ENCODE measurements at regions not wholly inside any gene's neighbourhood (a gene's known extent, or its start where the extent isn't known, plus 50 kb on each side); places are given as distances from the start of the nearest gene placed in this dataset.
"Not testable (repeated sequence)": the region's sequence is repeated elsewhere in the genome, so short reads cannot be mapped to it uniquely, and the experiment has no call there.

DNA sequence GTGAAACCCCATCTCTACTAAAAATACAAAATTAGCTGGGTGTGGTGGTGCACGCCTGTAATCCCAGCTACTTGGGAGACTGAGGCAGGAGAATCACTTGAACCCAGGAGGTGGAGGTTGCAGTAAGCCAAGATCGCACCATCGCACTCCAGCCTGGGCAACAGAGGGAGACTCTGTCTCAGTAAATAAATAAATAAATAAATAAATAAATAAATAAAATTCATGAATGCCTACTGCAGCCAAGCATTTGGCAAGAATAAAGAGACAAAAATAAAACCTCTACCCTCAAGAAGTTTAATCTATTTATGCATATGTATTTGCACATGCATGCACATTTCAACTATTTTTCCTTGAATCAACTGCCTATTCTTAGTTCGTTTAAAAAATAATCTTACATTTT, 144.0 kb upstream of the KRAS start:
- not testable (repeated sequence) for H3K4me3 ChIP-seq; H3K4me1 ChIP-seq (replicated peaks); DNase-seq (ENCODE audit: low read depth in 1 of 2, low spot score in 2 of 2); H3K9me3 ChIP-seq (replicated peaks); H3K27me3 ChIP-seq (replicated peaks); H3K36me3 ChIP-seq; H3K27ac ChIP-seq

GRCh38 chr12:25394025-25394424, 143.3 kb upstream of the KRAS start:
- no peak overlapping the region for H3K27ac ChIP-seq
- no peaks in the 10 kb centered on the region for H3K36me3 ChIP-seq
- H3K27me3 ChIP-seq (replicated peaks) = no peaks in the 10 kb centered on the region
- DNase-seq (ENCODE audit: low read depth in 1 of 2, low spot score in 2 of 2) = no peak
- no peak overlapping the region for H3K4me3 ChIP-seq
- H3K9me3 ChIP-seq (replicated peaks) = no peaks in the 10 kb centered on the region
- no peaks in the 10 kb centered on the region for H3K4me1 ChIP-seq (replicated peaks)

- not testable (repeated sequence) for H3K4me1 ChIP-seq (replicated peaks); H3K36me3 ChIP-seq; H3K9me3 ChIP-seq (replicated peaks); H3K27me3 ChIP-seq (replicated peaks); DNase-seq (ENCODE audit: low read depth in 1 of 2, low spot score in 2 of 2); H3K27ac ChIP-seq; H3K4me3 ChIP-seq
Observed at GRCh38 chr12:25391346-25391745, 140.6 kb upstream of the KRAS start.

DNA sequence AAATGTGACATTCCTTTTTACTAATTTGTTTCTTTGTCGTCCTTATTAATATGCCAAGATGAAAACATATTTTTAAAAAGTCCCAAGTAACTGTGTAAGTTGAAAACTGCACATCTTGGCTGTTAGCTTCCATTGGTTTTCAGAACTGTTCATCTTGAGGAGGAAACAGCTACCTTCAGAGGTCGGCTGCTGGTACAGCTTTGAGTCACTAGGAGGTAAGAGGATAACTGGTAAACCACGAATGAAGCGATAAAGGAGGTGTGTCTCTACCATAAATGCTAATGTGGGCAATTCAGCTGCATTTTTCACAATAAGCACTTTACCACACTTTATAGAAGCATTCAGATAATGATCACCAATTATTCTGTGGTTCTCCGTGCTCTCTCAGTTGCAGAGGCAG, 137.5 kb upstream of the KRAS start:
- Histone ChIP-seq H3K27me3 (replicated peaks) (no peaks in the 10 kb centered on the region), H3K4me1 (replicated peaks) (peaks cover 14% of the 10 kb centered on the region), H3K36me3 (no peaks in the 10 kb centered on the region), H3K4me3 (no peak overlapping the region), H3K27ac (no peak overlapping the region), H3K9me3 (replicated peaks) (no peaks in the 10 kb centered on the region)
- DNase-seq (ENCODE audit: low read depth in 1 of 2, low spot score in 2 of 2) = no peak

GRCh38 chr12:25387732-25388050, 137.0 kb upstream of the KRAS start:
- no peak for DNase-seq (ENCODE audit: low read depth in 1 of 2, low spot score in 2 of 2)
- Histone ChIP-seq H3K27me3 (replicated peaks) (no peaks in the 10 kb centered on the region), H3K27ac (no peak overlapping the region), H3K9me3 (replicated peaks) (no peaks in the 10 kb centered on the region), H3K4me1 (replicated peaks) (peaks cover 14% of the 10 kb centered on the region), H3K4me3 (no peak overlapping the region), H3K36me3 (no peaks in the 10 kb centered on the region)

DNA sequence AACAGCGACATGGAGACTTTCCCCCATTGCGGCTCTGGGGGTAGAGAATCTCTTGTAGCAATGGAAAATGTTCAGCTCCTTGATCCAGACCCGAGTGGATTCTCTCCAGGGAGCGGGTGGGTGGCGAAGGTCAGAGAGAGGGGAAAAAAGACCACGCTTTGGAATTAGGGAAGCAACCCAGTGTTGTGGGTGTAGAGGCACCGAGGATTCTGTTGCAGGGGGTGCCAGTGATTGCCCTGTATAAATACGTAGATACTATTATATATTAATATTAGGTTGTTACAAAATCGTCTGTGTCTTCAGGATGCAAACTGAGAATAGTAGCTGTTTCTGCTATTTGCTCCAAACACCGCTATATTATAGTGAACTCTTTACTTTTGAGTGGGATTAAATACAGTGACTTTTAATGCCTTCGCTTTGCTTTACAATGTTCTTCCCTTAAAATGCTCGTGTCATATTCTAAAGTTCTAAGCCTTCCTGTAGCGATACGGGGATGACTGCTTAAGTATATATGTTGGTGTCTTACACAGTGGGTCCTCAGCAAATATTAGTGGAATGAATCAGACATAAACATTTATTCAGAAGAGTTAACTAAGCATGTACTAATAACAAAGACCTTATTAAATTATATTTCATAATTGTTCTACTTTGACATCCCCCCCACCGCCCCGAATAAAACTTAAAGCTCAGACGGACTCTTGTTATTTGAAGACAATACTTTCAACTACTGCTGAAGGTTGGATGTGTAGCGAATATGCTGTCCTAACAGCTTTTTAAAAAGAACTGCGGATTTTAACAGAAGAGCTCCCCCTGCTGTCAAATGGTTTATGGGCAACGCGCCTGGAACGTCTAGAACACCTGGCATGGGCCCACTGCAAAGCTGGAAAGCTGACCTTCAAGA, 136.4 kb upstream of the KRAS start:
- no peaks in the 10 kb centered on the region for H3K27me3 ChIP-seq (replicated peaks)
- no peaks in the 10 kb centered on the region for H3K9me3 ChIP-seq (replicated peaks)
- peaks cover 14% of the 10 kb centered on the region for H3K4me1 ChIP-seq (replicated peaks)
- peak; percentile 70 to 83 for DNase-seq (ENCODE audit: low read depth in 1 of 2, low spot score in 2 of 2)
- H3K27ac ChIP-seq = peak overlapping the region; percentile 100
- H3K36me3 ChIP-seq = no peaks in the 10 kb centered on the region
- H3K4me3 ChIP-seq = peak overlapping the region; percentile 50

- Histone ChIP-seq H3K9me3 (replicated peaks) (no peaks in the 10 kb centered on the region), H3K4me1 (replicated peaks) (peaks cover 14% of the 10 kb centered on the region), H3K27ac (peak overlapping the region; percentile 100), H3K36me3 (no peaks in the 10 kb centered on the region), H3K4me3 (peak overlapping the region; percentile 50), H3K27me3 (replicated peaks) (no peaks in the 10 kb centered on the region)
- DNase-seq (ENCODE audit: low read depth in 1 of 2, low spot score in 2 of 2) = no peak
Observed at GRCh38 chr12:25384893-25385248, 134.1 kb upstream of the KRAS start.

GRCh38 chr12:25384038-25384892, 133.5 kb upstream of the KRAS start:
- Histone ChIP-seq H3K9me3 (replicated peaks) (no peaks in the 10 kb centered on the region), H3K4me1 (replicated peaks) (peaks cover 14% of the 10 kb centered on the region), H3K27me3 (replicated peaks) (no peaks in the 10 kb centered on the region), H3K4me3 (peak overlapping the region; percentile 50), H3K27ac (peak overlapping the region; percentile 100), H3K36me3 (no peaks in the 10 kb centered on the region)
- no peak for DNase-seq (ENCODE audit: low read depth in 1 of 2, low spot score in 2 of 2)

DNA sequence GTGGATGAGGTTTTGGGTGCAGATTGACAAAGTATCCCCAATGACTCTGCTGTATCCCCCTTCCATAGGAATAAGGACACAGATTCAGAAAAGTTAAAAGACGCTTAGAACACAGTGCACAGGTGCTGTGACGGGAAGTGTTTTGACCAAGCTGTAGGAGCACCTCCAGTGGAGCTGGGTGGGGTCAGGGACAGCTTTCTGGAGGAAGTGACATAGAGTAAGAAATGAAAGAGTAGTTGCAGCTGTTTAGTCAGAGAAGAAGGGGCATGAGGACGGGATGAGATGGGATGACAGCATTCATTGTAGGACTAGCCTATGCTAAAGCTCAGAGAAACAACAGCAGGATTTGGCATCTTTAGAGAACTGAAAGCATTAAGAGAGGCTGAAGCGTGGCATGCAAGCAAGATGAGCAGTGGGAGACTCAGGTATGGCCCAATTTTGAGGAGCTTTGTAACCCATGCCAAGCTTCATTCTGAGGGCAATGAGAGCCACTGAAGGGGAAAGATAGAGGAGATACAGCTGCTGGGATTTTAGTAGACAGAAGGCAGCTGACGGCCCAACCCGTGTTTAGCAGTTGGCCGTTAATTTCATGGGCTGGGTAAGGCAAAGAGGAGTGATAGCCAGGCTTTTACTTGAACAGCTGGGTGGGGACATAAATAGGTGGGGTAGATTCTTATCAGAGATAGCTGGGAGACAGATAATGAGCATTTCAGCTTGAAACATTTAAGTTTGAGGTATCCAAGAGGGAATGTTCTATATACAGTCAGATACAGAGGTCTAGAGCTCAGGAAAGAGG, 131.8 kb upstream of the KRAS start:
- H3K27me3 ChIP-seq (replicated peaks) = no peaks in the 10 kb centered on the region
- no peak overlapping the region for H3K4me3 ChIP-seq
- no peak overlapping the region for H3K27ac ChIP-seq
- peaks cover 19% of the 10 kb centered on the region for H3K4me1 ChIP-seq (replicated peaks)
- no peaks in the 10 kb centered on the region for H3K9me3 ChIP-seq (replicated peaks)
- H3K36me3 ChIP-seq = no peaks in the 10 kb centered on the region
- no peak for DNase-seq (ENCODE audit: low read depth in 1 of 2, low spot score in 2 of 2)

GRCh38 chr12:25377469-25378177, 126.9 kb upstream of the KRAS start:
- peak in 1 of 2 experiments; percentile 14 for DNase-seq (ENCODE audit: low read depth in 1 of 2, low spot score in 2 of 2)
- no peak overlapping the region for H3K27ac ChIP-seq
- H3K4me3 ChIP-seq = no peak overlapping the region
- H3K9me3 ChIP-seq (replicated peaks) = no peaks in the 10 kb centered on the region
- no peaks in the 10 kb centered on the region for H3K27me3 ChIP-seq (replicated peaks)
- peaks cover 6% of the 10 kb centered on the region for H3K4me1 ChIP-seq (replicated peaks)
- no peaks in the 10 kb centered on the region for H3K36me3 ChIP-seq

DNA sequence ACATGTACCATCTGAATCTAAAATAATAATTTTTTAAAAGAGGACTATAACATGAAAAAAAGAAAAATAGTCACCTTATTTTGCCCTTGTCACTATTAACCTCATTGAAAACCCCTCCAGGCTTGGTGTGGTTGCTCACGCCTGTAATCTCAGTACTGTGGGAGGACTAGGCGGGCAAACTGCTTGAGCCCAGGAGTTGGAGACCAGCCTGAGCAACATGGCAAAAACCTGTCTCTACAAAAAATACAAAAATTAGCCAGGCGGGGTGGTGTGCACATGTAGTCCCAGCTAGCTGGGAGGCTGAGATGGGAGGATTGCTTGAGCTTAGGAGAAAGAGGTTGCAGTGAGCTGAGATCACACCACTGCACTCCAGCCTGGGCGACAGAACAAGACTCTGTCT, 126.3 kb upstream of the KRAS start:
- H3K9me3 ChIP-seq (replicated peaks) = no peaks in the 10 kb centered on the region
- H3K4me3 ChIP-seq = no peak overlapping the region
- no peak overlapping the region for H3K27ac ChIP-seq
- H3K36me3 ChIP-seq = no peaks in the 10 kb centered on the region
- peaks cover 6% of the 10 kb centered on the region for H3K4me1 ChIP-seq (replicated peaks)
- no peak for DNase-seq (ENCODE audit: low read depth in 1 of 2, low spot score in 2 of 2)
- H3K27me3 ChIP-seq (replicated peaks) = no peaks in the 10 kb centered on the region

DNA sequence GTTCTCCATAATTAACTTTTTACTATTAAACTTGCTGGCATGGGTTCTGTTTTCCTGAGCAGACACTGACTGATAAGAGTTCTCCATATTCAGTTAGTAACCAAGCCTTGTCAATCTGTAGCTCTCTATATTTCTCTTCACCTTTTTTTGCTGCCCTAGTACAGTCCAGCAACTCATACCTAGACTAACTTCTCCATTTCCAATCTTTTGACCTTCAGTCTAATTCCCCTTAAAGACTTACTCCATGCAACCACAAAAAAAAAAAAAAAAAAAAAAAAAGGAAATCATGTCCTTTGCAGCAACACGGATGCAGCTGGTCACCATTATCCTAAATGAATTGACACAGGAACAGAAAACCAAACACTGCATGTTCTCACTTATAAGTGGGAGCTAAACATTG, 125.7 kb upstream of the KRAS start:
- no peaks in the 10 kb centered on the region for H3K36me3 ChIP-seq
- no peaks in the 10 kb centered on the region for H3K27me3 ChIP-seq (replicated peaks)
- no peak overlapping the region for H3K27ac ChIP-seq
- H3K9me3 ChIP-seq (replicated peaks) = no peaks in the 10 kb centered on the region
- H3K4me3 ChIP-seq = no peak overlapping the region
- no peak for DNase-seq (ENCODE audit: low read depth in 1 of 2, low spot score in 2 of 2)
- peaks cover 6% of the 10 kb centered on the region for H3K4me1 ChIP-seq (replicated peaks)

Data from SJSA1 (cell line).